H1 (cell line): ENCODE measurements at regions not wholly inside any gene's neighbourhood (a gene's known extent, or its start where the extent isn't known, plus 50 kb on each side); places are given as distances from the start of the nearest gene placed in this dataset.

Experiments
- EP300 ChIP-seq, 2 experiments: IDR thresholded peaks; 1 replicate in 1 of 2; 2 replicates in 1 of 2; pipeline ENCODE4 v1.6.1; 2011 to 2012; ENCODE audit warnings: low read depth in 2 of 2, low read length in 2 of 2, mild to moderate bottlenecking in 2 of 2, borderline replicate concordance in 1 of 2, inconsistent platforms in 1 of 2, moderate library complexity in 1 of 2
- EZH2 ChIP-seq: fragments of 200-600 bp; sonication (generic); IDR thresholded peaks from 2 replicates; pipeline ENCODE4 v1.7.1; 2012; ENCODE audit warnings: low read depth, mild to moderate bottlenecking, moderate library complexity, low read length, inconsistent platforms; ENCODE audit not compliant: severe bottlenecking
- FOSL1 ChIP-seq: IDR thresholded peaks from 2 replicates; pipeline ENCODE4 v1.6.1; 2011; ENCODE audit warnings: mild to moderate bottlenecking, low read depth, low read length, moderate library complexity; ENCODE audit not compliant: insufficient read depth
- JUND ChIP-seq: IDR thresholded peaks from 2 replicates; pipeline ENCODE4 v1.6.1; 2011; ENCODE audit warnings: mild to moderate bottlenecking, improper control_type of control experiment, low read length
- POLR2A ChIP-seq, 2 experiments: IDR thresholded peaks; 1 replicate in 1 of 2; 2 replicates in 1 of 2; pipeline ENCODE4 v1.6.1; 2011; ENCODE audit warnings: low read depth in 2 of 2, low read length in 2 of 2, mild to moderate bottlenecking in 2 of 2; ENCODE audit errors: control extremely low read depth in 1 of 2
- POLR2AphosphoS5 ChIP-seq: IDR thresholded peaks from 2 replicates; pipeline ENCODE4 v1.6.1; 2011; ENCODE audit warnings: low read depth, low read length
- USF2 ChIP-seq: IDR thresholded peaks from 2 replicates; pipeline ENCODE4 v1.6.1; 2011; ENCODE audit warnings: low read length, improper control_type of control experiment
- TF ChIP-seq, protein P1 (sequence below), 3 experiments: IDR thresholded peaks; 1 replicate in 2 of 3; 2 replicates in 1 of 3; pipeline versions ENCODE4 v1.5.1 to v1.6.1; 2011; ENCODE audit warnings: low read length in 3 of 3, mild to moderate bottlenecking in 3 of 3, inconsistent platforms in 2 of 3, low read depth in 1 of 3, moderate library complexity in 1 of 3; ENCODE audit not compliant: insufficient read depth in 1 of 3; ENCODE audit errors: control extremely low read depth in 1 of 3
- TF ChIP-seq, protein P2 (sequence below): IDR thresholded peaks from 2 replicates; pipeline ENCODE4 v1.6.1; 2012; ENCODE audit warnings: low read length, inconsistent platforms

DNA sequence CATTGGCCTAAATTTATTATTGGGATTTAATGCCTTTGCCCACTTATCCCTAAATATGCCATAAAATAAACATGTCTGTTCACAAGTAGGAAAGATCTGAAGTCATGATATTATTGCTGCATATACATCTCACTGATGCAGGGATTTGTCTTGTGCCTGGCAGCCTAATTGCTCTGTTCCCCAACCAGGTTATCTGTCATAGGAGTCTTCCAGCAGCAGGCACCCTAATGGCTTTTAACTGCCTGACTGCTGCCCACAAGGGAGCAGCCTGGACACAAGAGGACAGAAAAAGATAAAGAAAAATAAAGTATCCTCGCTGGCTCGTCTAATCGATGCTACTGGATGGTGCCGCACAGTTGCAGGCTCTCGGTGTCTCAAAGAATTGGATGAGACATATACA is 337.6 kb upstream of the FAR2 start:
- TF ChIP-seq, protein P1, sequence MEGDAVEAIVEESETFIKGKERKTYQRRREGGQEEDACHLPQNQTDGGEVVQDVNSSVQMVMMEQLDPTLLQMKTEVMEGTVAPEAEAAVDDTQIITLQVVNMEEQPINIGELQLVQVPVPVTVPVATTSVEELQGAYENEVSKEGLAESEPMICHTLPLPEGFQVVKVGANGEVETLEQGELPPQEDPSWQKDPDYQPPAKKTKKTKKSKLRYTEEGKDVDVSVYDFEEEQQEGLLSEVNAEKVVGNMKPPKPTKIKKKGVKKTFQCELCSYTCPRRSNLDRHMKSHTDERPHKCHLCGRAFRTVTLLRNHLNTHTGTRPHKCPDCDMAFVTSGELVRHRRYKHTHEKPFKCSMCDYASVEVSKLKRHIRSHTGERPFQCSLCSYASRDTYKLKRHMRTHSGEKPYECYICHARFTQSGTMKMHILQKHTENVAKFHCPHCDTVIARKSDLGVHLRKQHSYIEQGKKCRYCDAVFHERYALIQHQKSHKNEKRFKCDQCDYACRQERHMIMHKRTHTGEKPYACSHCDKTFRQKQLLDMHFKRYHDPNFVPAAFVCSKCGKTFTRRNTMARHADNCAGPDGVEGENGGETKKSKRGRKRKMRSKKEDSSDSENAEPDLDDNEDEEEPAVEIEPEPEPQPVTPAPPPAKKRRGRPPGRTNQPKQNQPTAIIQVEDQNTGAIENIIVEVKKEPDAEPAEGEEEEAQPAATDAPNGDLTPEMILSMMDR (IDR thresholded peaks at IDR 0.05; ENCODE audit: control extremely low read depth in 1 of 3, insufficient read depth in 1 of 3, low read depth in 1 of 3, low read length in 3 of 3) = no peak
- no peak for TF ChIP-seq POLR2AphosphoS5
- TF ChIP-seq, protein P2, sequence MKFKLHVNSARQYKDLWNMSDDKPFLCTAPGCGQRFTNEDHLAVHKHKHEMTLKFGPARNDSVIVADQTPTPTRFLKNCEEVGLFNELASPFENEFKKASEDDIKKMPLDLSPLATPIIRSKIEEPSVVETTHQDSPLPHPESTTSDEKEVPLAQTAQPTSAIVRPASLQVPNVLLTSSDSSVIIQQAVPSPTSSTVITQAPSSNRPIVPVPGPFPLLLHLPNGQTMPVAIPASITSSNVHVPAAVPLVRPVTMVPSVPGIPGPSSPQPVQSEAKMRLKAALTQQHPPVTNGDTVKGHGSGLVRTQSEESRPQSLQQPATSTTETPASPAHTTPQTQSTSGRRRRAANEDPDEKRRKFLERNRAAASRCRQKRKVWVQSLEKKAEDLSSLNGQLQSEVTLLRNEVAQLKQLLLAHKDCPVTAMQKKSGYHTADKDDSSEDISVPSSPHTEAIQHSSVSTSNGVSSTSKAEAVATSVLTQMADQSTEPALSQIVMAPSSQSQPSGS = no peak
- TF ChIP-seq FOSL1 = no peak
- TF ChIP-seq USF2 = no peak
- TF ChIP-seq EZH2 = no peak
- no peak for TF ChIP-seq POLR2A (IDR thresholded peaks at IDR 0.05; ENCODE audit: control extremely low read depth in 1 of 2, low read depth in 2 of 2, low read length in 2 of 2)
- TF ChIP-seq JUND = no peak
- no peak for TF ChIP-seq EP300 (IDR thresholded peaks at IDR 0.05; ENCODE audit: borderline replicate concordance in 1 of 2, low read depth in 2 of 2, low read length in 2 of 2)
